GM23248 (cell line): ENCODE measurements at regions not wholly inside any gene's neighbourhood (a gene's known extent, or its start where the extent isn't known, plus 50 kb on each side); places are given as distances from the start of the nearest gene placed in this dataset.

Experiments used
- EZH2 ChIP-seq: fragments of 200-600 bp; sonication (generic); IDR thresholded peaks from 2 replicates; pipeline ENCODE4 v1.6.1; 2018; ENCODE audit warnings: antibody characterized with exemption, mild to moderate bottlenecking; ENCODE audit not compliant: insufficient read depth, poor library complexity, severe bottlenecking
- EZH2phosphoT487 ChIP-seq: fragments of 200-600 bp; sonication (generic); IDR thresholded peaks from 2 replicates; pipeline ENCODE4 v1.6.1; 2018; ENCODE audit warnings: antibody characterized with exemption, moderate library complexity, mild to moderate bottlenecking, low read depth; ENCODE audit not compliant: insufficient read depth

- TF ChIP-seq EZH2 (no peak), EZH2phosphoT487 (no peak)
Observed at GRCh38 chr6:126172131-126172530, 167.8 kb upstream of the CENPW start.
